GM12865 (cell line): ENCODE measurements at regions not wholly inside any gene's neighbourhood (a gene's known extent, or its start where the extent isn't known, plus 50 kb on each side); places are given as distances from the start of the nearest gene placed in this dataset.

Experiments
- DNase-seq: peaks from one replicate; pipeline ENCODE4 v3.0.0; 2010; ENCODE audit warnings: low read depth
- H3K4me3 ChIP-seq: 2 replicates; pipeline ENCODE4 v1.5.1; 2011; ENCODE audit warnings: mild to moderate bottlenecking, low read depth, low read length, control low read depth
- TF ChIP-seq, protein P1 (sequence below): IDR thresholded peaks from 2 replicates; pipeline ENCODE4 v1.5.1; 2011; ENCODE audit warnings: low read length, control low read depth, low read depth, inconsistent platforms; ENCODE audit not compliant: insufficient read depth; ENCODE audit errors: missing control alignments

DNA sequence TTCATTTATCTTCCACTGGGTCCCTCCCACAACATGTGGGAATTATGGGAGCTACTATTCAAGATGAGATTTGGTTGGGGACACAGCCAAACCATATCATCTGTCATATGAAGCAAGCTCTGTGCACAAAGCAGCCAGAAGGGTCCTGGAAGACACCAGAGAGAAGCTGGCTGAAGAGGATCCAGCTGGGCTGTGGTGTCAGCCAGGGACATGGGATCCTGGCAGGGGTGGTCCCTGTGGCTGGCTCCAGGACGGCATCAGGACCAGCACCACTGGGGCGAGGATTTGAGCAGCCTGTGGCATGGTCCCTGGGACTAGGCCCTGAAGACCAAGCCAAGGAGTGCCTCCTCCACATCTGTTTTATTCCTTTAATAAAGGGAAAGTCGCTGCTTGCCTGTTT, 84.8 kb upstream of the HDAC4 start:
- no peak overlapping the region for H3K4me3 ChIP-seq
- DNase-seq = no peak
- TF ChIP-seq, protein P1, sequence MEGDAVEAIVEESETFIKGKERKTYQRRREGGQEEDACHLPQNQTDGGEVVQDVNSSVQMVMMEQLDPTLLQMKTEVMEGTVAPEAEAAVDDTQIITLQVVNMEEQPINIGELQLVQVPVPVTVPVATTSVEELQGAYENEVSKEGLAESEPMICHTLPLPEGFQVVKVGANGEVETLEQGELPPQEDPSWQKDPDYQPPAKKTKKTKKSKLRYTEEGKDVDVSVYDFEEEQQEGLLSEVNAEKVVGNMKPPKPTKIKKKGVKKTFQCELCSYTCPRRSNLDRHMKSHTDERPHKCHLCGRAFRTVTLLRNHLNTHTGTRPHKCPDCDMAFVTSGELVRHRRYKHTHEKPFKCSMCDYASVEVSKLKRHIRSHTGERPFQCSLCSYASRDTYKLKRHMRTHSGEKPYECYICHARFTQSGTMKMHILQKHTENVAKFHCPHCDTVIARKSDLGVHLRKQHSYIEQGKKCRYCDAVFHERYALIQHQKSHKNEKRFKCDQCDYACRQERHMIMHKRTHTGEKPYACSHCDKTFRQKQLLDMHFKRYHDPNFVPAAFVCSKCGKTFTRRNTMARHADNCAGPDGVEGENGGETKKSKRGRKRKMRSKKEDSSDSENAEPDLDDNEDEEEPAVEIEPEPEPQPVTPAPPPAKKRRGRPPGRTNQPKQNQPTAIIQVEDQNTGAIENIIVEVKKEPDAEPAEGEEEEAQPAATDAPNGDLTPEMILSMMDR = no peak

GRCh38 chr2:239484571-239485355, 83.9 kb upstream of the HDAC4 start:
- DNase-seq = no peak
- TF ChIP-seq, protein P1 = no peak
- no peak overlapping the region for H3K4me3 ChIP-seq

DNA sequence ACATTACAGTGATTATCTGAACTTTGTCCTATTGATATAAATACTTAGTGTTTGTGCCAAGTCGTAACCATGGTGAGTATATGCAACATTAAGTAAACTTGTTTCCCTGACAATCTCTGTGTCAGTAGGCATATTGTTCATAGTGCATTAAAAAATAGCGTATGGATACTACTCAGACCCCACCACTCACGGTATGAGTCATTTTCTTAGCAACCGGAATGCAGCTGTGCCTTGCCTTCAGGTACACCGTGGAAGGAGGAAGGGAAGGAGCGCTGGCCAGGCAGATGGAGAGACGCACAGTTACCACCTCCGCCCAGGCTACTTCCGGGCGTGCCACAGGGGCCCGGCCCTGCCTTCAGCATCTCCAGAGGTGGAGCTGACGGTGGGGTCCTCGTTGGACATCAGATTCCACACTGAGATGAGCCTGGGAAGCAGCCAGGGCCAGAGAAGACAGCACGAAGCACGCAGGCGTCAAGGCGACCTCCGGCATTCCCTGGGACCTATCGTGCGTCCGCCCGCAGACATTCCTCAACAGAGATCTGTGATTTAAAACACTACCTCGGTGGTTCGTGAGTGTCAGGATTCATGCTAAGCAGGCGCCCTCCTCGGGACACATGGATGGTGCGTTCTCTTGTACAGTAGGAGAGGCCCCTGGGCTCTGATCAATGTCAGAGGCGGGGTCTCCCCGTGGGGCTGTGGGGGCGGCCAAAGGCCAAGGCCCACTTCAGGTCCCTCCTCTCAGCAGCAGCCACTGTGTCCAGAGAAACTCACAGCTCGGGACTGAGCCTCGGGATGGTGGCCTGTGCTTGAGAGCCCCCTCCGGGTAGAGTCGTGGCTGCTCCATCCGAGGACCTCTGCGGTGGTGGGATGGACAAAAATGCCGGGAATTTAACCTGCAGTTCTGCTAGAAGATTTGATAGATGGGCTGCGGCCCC, 82.2 kb upstream of the HDAC4 start:
- TF ChIP-seq, protein P1 = no peak
- no peak overlapping the region for H3K4me3 ChIP-seq
- DNase-seq = no peak

DNA sequence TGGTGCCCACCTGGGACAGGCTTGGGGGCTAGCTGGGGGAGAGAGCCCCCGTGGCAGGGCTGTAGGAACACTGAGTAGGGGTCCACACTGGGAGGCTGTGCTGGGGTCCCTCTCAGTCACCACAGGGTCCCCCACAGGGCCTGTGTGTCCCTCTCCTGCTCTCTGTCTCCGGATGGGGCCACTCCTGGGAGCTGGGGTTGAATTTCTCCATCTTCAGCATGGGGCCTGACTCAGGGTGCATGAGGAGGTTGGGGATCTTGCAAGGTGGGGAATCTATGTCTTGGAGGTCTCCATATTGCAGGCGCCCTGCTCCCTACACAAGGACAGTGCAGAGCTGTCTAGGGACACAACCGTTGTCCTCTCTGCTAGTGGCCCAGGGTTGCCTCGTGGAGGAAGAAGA, 78.7 kb upstream of the HDAC4 start:
- no peak for DNase-seq
- H3K4me3 ChIP-seq = no peak overlapping the region
- TF ChIP-seq, protein P1 = no peak

DNA sequence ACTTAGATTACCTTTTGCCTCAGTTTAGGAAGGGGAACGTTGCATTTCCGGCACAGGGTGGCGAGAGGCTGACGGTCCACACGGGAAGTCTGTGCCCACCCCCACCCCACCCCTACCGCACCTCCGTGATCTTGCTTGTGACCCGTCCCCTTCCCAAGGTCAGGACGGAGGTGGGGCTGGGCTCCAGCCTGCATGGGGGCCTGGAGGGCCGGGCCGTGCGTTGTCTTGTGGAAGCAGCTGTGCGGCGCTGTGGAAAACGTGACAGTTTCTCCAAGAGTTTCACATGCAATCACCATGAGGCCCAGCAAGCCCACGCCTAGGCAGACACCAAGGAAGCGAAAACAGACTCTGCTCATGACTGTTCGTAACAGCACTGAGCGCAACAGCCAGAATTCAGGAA, 76.8 kb upstream of the HDAC4 start:
- DNase-seq = no peak
- no peak overlapping the region for H3K4me3 ChIP-seq
- TF ChIP-seq, protein P1 = no peak

GRCh38 chr2:239476757-239477585, 76.2 kb upstream of the HDAC4 start:
- TF ChIP-seq, protein P1 = no peak
- no peak for DNase-seq
- no peak overlapping the region for H3K4me3 ChIP-seq
